Aorta (tissue), 5 donors: ENCODE measurements at regions not wholly inside any gene's neighbourhood (a gene's known extent, or its start where the extent isn't known, plus 50 kb on each side); places are given as distances from the start of the nearest gene placed in this dataset.

Experiments used
- ATAC-seq: fragments of 200-7000 bp; cut with Tn5 transposase; one replicate; pipeline ENCODE4 v1.9.1; 2022; ENCODE audit warnings: moderate library complexity; ENCODE audit not compliant: low FRiP score
- DNase-seq, 2 donors: peaks; one replicate each; pipeline ENCODE4 v3.0.0-alpha.2; 2020
- H3K27ac ChIP-seq, 2 donors: one replicate each; pipeline ENCODE4 v1.5.1; 2013; ENCODE audit warnings: low read length in 2 of 2, mild to moderate bottlenecking in 2 of 2, moderate library complexity in 2 of 2, control low read depth in 1 of 2, inconsistent platforms in 1 of 2, low read depth in 1 of 2
- H3K27me3 ChIP-seq, 2 donors: one replicate each; pipeline ENCODE4 v1.6.1; 2013; ENCODE audit warnings: control low read depth in 1 of 2, low read length in 1 of 2, mild to moderate bottlenecking in 1 of 2, moderate library complexity in 1 of 2; ENCODE audit not compliant: insufficient read depth in 2 of 2, control insufficient read depth in 1 of 2
- H3K36me3 ChIP-seq, 2 donors: one replicate each; pipeline ENCODE4 v1.6.1; 2013; ENCODE audit warnings: control low read depth in 1 of 2, low read length in 1 of 2, mild to moderate bottlenecking in 1 of 2; ENCODE audit not compliant: insufficient read depth in 2 of 2, control insufficient read depth in 1 of 2
- H3K4me1 ChIP-seq, 2 donors: one replicate each; pipeline ENCODE4 v1.6.1; 2013; ENCODE audit warnings: low read length in 2 of 2, control low read depth in 1 of 2, mild to moderate bottlenecking in 1 of 2, moderate library complexity in 1 of 2; ENCODE audit not compliant: insufficient read depth in 2 of 2, control insufficient read depth in 1 of 2
- H3K4me3 ChIP-seq, 2 donors: one replicate each; pipeline ENCODE4 v1.5.1; 2013; ENCODE audit warnings: low read length in 2 of 2, control low read depth in 1 of 2, mild to moderate bottlenecking in 1 of 2
- H3K9me3 ChIP-seq: one replicate; pipeline ENCODE4 v1.6.1; 2013; ENCODE audit warnings: mild to moderate bottlenecking, low read length; ENCODE audit not compliant: control insufficient read depth
- WGBS, 2 donors: extraction: QIAGEN DNeasy Blood & Tissue Kit; methylation state at CpG; one replicate each; pipeline ENCODE4 v1.1.7; 2013; 5-methylcytosine and 5-hydroxymethylcytosine counted together
- intact Hi-C, 2 donors: fragments of 100-400 bp; cut with DNase I; formaldehyde crosslinking; loops; one replicate each; pipeline versions ENCODE4 v1.14.2 to v1.15.0; 2022
- donor health status: healthy with polysubstance abuse.
- donor health status: Bipolar disorder and iron deficiency.
- donor health status: DM: no; HTN: no; CAD: no.
- donor health status: DM: no; HTN: no; CAD: no.
- donor health status: DM: yes; HTN: yes; CAD: no.

DNA sequence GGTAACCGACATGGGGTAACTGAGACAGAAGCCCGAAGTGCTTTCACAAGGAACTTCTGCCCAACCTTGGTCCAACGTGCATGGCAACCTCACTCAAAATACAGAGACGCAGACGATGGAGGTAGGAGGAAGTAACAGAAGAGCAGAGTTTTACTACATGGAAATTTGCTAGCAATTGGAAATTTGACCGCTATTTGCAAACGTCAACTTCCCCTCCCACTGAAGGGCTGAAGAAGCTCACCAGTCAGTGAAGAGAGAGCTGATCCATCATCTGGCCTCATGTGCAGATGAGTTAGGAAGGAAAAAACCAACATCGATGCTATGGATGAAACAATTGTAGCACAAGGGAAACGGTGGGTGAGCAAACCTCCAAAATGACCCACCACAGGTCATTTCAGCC lies 196.7 kb downstream of the RGS3 start:
- H3K27me3 ChIP-seq: peaks cover 0 to 1% of the 10 kb centered on the region in 2 donors
- ATAC-seq (no peak), DNase-seq (no peak)
- WGBS, 2 donors: 79 to 81% methylated on average over 9 of the region's 9 CpGs
- H3K4me1 ChIP-seq: no peaks in the 10 kb centered on the region
- H3K27ac ChIP-seq: no peak overlapping the region
- H3K9me3 ChIP-seq: no peaks in the 10 kb centered on the region
- no peaks in the 10 kb centered on the region for H3K36me3 ChIP-seq
- no peak overlapping the region for H3K4me3 ChIP-seq
- intact Hi-C loops: no loop called here

DNA sequence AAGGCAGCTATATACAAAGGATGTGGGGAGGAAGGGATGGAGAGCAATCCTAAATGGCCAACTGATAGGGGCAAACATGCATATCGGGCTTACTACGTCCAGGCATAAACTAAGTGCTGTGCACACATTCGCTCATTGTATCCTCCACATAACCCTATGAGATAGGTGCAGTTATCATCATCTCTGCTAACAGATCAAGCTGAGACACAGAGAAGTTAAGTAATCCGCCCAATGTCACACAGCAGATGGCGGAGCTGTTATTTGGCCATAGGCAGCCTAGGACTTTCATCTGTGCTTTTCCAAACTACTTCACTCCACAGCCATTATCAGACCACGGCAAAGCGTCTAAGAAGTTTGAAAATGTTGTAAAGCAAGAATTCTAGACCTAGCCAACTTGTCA lies 197.5 kb downstream of the RGS3 start:
- H3K4me3 ChIP-seq: no peak overlapping the region

DNA sequence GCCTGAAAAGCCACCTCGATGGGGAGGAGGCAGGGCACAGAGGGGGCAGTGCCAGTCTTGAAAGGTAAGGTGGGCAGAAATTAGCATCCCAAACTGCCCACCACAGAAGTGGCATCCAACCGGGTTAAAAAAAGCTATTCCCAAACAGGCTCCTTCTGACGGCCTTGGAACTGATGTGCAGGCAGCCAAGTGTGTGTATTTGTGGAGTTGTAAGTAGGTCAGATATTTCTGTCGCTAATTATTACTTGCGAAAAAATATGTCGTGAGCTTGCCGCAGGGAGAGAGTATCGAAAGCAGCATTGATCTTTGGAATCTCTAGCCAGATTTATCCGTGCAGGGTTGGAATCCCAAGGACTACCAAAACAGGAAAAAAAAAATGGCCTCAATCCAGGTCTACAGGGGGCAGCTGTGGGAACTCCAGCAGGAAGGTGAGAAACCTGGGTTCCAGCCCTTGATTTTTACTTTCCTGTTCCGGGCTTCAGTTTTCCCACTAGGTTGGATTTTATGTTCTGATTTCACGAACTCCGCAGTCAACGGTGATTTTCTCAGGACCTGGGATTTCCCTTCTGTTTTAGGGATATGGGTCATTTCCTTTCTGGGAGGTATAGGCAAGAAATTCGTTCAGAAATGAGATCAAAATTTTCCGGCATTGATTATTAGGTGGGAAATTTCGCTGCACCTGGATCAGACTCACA lies 200.8 kb downstream of the RGS3 start:
- WGBS, 2 donors: 84 to 86% methylated on average over 16 of the region's 16 CpGs
- H3K36me3 ChIP-seq: no peaks in the 10 kb centered on the region
- no peak overlapping the region for H3K4me3 ChIP-seq
- DNase-seq: no peak
- H3K27me3 ChIP-seq: peaks cover 0 to 1% of the 10 kb centered on the region in 2 donors
- no peaks in the 10 kb centered on the region for H3K9me3 ChIP-seq
- intact Hi-C loops: no loop called here
- H3K27ac ChIP-seq: no peak overlapping the region
- H3K4me1 ChIP-seq: no peaks in the 10 kb centered on the region
- ATAC-seq: no peak

More for the DNA sequence above, 197.5 kb downstream of the RGS3 start:
- Histone ChIP-seq H3K27me3 (peaks cover 0 to 1% of the 10 kb centered on the region in 2 donors), H3K9me3 (no peaks in the 10 kb centered on the region), H3K36me3 (no peaks in the 10 kb centered on the region), H3K27ac (no peak overlapping the region), H3K4me1 (no peaks in the 10 kb centered on the region)
- 70 to 82% methylated on average over 7 of the region's 7 CpGs for WGBS, 2 donors
- ATAC-seq: no peak
- DNase-seq: no peak
- intact Hi-C loops: no loop called here

DNA sequence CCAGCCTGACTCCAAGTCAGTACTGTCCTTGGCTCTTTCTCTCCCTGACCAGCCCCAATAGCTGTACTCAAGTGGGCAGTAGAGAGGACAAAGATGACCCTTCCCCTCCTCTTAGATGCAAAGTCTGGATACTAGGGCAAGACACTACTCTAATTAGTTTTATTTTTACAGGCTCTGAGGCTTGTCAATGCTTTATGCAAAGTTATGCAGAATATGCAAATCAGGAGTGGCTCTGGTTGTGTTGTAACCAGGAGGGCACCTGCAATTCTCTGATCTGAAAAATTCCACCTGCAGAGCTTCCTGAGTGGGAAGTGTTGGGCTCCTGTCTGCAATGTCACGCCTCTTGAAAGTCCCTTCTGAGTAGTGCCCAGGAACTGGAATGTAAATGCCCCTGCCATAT lies 201.5 kb downstream of the RGS3 start:
- Histone ChIP-seq H3K27me3 (peaks cover 0 to 1% of the 10 kb centered on the region in 2 donors), H3K4me3 (no peak overlapping the region), H3K4me1 (no peaks in the 10 kb centered on the region), H3K27ac (no peak overlapping the region), H3K9me3 (no peaks in the 10 kb centered on the region), H3K36me3 (no peaks in the 10 kb centered on the region)
- WGBS, 2 donors: 96 to 97% methylated on average over 1 of the region's 1 CpG
- ATAC-seq: no peak
- DNase-seq: no peak
- intact Hi-C loops: no loop called here

DNA sequence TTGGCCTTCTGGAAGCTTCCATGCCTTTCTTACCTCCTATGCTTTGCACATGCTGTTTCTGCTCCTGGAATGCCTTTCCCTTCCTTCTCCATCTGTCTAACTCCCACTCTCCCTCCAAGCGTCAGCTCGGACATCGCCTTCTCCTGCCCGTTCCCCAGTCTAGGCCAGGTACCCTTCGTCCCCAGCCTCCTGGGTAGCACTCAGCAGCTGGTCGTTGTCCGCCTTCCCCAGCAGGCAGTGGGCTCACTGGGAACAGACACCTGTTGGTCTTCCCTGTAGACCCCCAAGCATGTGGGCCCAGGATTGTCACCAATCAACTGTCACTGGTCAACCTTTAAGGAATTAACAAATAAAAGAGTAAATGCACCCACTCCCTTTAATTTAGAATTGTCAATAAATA lies 202.2 kb downstream of the RGS3 start:
- no peak for ATAC-seq
- intact Hi-C loops: no loop called here

DNA sequence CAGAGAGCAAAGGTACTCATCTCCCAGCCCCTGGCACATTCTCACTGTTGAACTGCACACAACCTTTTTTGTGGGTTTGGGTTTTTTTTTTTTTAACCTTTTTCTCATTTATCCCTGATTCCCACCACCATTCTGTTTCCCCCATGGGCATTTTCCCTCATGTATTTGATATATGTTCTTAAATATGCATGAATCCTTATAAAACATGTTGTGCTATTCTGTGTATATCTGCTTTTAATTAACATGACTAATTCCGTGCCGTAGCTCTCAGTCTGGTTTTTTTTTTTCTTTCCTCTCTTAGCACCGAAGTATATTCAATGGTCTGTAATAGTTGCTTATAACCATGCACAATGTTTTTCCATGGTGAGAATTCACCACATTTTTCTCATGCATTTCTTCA lies 204.5 kb downstream of the RGS3 start:
- Histone ChIP-seq H3K9me3 (no peaks in the 10 kb centered on the region), H3K27ac (no peak overlapping the region), H3K4me1 (no peaks in the 10 kb centered on the region), H3K36me3 (no peaks in the 10 kb centered on the region), H3K27me3 (peaks cover 0 to 1% of the 10 kb centered on the region in 2 donors), H3K4me3 (no peak overlapping the region)
- ATAC-seq: no peak
- 72 to 75% methylated on average over 3 of the region's 3 CpGs for WGBS, 2 donors
- no peak for DNase-seq
- intact Hi-C loops: no loop called here

More for the DNA sequence above, 202.2 kb downstream of the RGS3 start:
- DNase-seq: no peak
- Histone ChIP-seq H3K4me3 (no peak overlapping the region), H3K4me1 (no peaks in the 10 kb centered on the region), H3K36me3 (no peaks in the 10 kb centered on the region), H3K27me3 (peaks cover 0 to 1% of the 10 kb centered on the region in 2 donors), H3K27ac (no peak overlapping the region), H3K9me3 (no peaks in the 10 kb centered on the region)
- WGBS, 2 donors: 90 to 93% methylated on average over 7 of the region's 7 CpGs

DNA sequence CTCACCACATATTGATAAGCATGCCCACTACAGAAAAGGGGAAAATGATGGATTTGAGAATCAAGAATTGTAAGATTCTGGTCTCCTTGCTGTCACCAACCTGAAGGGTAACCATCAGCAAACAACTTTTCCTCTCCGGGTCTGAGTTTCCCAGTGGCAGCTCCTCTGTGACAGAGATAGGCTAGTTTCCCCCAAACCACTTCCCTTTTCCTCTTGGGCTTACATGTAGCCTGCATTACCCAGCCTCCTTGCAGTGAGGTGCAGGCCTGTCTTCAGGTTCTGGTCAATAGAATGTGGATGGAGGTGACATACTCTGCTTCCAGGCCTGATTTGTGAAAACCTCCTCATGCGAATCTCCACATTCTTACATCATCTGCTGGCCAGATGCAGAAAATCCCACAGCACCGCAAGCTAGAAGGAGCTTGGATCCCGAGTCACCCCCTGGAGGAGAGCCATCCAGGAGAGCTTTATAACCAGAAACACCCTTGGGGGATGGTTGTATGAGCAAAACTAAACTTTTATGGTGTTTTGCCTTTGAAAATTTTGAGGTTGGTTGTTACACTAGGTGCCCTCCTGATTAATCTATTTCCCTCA lies 206.1 kb downstream of the RGS3 start:
- Histone ChIP-seq H3K36me3 (no peaks in the 10 kb centered on the region), H3K9me3 (no peaks in the 10 kb centered on the region), H3K4me3 (no peak overlapping the region), H3K27me3 (no peaks in the 10 kb centered on the region), H3K4me1 (no peaks in the 10 kb centered on the region), H3K27ac (no peak overlapping the region)
- DNase-seq (no peak), ATAC-seq (no peak)
- intact Hi-C loops: no loop called here
- WGBS, 2 donors: 93 to 98% methylated on average over 4 of the region's 4 CpGs

DNA sequence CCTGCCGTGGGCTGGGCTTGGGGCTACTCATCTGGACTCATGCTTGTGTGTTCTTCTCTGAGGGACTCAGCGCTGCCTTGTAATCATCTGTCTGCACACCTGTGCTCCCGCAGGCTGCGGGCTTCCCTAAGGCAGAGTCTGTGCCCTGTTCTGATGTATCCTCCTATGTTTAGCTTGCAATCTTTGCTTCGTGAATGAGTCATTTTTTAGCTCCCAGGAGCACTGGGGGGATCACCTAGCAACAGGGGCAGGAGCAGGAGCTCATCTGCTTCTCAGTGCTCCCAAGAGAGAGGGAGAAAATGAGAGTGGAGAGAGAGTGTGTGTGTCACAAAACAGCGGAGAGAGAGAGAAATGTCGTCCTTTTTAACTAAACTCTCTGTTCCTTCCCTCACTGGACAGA lies 202.4 kb upstream of the ZNF618 start:
- ATAC-seq (no peak), DNase-seq (no peak)
- Histone ChIP-seq H3K9me3 (no peaks in the 10 kb centered on the region), H3K4me3 (no peak overlapping the region), H3K27ac (no peak overlapping the region), H3K4me1 (no peaks in the 10 kb centered on the region), H3K36me3 (no peaks in the 10 kb centered on the region), H3K27me3 (no peaks in the 10 kb centered on the region)
- intact Hi-C loops: no loop called here
- 89% methylated on average over 7 of the region's 7 CpGs for WGBS, 2 donors

DNA sequence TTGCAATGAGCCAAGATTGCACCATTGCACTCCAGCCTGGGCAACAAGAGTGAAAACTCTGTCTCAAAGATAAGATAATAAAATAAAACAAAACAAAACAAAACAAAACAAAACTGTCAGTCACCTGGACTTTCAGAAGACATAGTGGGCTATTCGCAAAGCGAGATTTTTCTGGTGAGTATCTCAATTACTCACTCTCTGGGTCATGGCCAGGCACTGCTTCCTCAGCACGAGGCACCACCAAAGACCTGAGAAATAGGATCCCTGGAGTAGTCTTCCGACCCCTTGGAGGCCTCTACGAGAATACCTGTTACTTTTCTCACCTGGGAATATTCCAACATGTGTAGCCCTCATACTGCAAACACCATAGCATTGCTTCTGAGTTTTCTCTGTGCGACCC lies 201.7 kb upstream of the ZNF618 start:
- Histone ChIP-seq H3K36me3 (no peaks in the 10 kb centered on the region), H3K27ac (no peak overlapping the region), H3K4me3 (no peak overlapping the region), H3K9me3 (no peaks in the 10 kb centered on the region), H3K4me1 (no peaks in the 10 kb centered on the region), H3K27me3 (no peaks in the 10 kb centered on the region)
- WGBS, 2 donors: 79 to 80% methylated on average over 6 of the region's 6 CpGs
- intact Hi-C loops: no loop called here
- ATAC-seq: no peak
- DNase-seq: no peak
